ENCODE measurements at regions not wholly inside any gene's neighbourhood (a gene's known extent, or its start where the extent isn't known, plus 50 kb on each side); places are given as distances from the start of the nearest gene placed in this dataset.

DNA sequence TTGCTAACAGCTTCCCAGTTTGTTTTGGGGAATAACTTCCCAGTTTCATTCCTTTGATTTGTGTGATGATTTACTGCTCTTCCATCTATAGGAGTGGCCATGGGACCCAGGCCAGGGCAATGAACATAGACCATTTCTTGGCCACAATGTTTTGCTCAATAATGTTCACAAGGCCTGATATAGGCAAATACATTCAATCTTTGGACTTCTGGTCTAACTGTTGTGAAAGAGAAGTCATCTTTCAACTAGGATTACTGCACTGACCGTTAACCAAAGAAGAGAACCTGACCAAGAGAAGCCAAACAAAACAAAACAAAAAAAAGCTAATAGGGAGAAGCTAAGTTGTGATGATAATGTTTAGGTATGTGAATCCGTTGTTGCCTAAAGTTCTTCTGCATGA, 221.8 kb upstream of the SUCLG2 start:
- no peak for TF ChIP-seq ZNF70 (CRISPR knock-in tag; IDR thresholded peaks at IDR 0.05)
- TF ChIP-seq, protein P1, sequence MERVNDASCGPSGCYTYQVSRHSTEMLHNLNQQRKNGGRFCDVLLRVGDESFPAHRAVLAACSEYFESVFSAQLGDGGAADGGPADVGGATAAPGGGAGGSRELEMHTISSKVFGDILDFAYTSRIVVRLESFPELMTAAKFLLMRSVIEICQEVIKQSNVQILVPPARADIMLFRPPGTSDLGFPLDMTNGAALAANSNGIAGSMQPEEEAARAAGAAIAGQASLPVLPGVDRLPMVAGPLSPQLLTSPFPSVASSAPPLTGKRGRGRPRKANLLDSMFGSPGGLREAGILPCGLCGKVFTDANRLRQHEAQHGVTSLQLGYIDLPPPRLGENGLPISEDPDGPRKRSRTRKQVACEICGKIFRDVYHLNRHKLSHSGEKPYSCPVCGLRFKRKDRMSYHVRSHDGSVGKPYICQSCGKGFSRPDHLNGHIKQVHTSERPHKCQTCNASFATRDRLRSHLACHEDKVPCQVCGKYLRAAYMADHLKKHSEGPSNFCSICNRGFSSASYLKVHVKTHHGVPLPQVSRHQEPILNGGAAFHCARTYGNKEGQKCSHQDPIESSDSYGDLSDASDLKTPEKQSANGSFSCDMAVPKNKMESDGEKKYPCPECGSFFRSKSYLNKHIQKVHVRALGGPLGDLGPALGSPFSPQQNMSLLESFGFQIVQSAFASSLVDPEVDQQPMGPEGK (CRISPR knock-in tag; IDR thresholded peaks at IDR 0.05; ENCODE audit: borderline replicate concordance): no peak
- no peak for TF ChIP-seq RARB (CRISPR knock-in tag; IDR thresholded peaks at IDR 0.05)
- TF ChIP-seq ZNF8 (CRISPR knock-in tag; IDR thresholded peaks at IDR 0.05): no peak
- no peak for TF ChIP-seq TOX (CRISPR knock-in tag; IDR thresholded peaks at IDR 0.05; ENCODE audit: borderline replicate concordance)
- no peak for TF ChIP-seq OSR1 (CRISPR knock-in tag; IDR thresholded peaks at IDR 0.05)
- TF ChIP-seq, protein P2, sequence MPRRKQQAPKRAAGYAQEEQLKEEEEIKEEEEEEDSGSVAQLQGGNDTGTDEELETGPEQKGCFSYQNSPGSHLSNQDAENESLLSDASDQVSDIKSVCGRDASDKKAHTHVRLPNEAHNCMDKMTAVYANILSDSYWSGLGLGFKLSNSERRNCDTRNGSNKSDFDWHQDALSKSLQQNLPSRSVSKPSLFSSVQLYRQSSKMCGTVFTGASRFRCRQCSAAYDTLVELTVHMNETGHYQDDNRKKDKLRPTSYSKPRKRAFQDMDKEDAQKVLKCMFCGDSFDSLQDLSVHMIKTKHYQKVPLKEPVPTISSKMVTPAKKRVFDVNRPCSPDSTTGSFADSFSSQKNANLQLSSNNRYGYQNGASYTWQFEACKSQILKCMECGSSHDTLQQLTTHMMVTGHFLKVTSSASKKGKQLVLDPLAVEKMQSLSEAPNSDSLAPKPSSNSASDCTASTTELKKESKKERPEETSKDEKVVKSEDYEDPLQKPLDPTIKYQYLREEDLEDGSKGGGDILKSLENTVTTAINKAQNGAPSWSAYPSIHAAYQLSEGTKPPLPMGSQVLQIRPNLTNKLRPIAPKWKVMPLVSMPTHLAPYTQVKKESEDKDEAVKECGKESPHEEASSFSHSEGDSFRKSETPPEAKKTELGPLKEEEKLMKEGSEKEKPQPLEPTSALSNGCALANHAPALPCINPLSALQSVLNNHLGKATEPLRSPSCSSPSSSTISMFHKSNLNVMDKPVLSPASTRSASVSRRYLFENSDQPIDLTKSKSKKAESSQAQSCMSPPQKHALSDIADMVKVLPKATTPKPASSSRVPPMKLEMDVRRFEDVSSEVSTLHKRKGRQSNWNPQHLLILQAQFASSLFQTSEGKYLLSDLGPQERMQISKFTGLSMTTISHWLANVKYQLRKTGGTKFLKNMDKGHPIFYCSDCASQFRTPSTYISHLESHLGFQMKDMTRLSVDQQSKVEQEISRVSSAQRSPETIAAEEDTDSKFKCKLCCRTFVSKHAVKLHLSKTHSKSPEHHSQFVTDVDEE (CRISPR knock-in tag; IDR thresholded peaks at IDR 0.05): no peak
- TF ChIP-seq, protein P3, sequence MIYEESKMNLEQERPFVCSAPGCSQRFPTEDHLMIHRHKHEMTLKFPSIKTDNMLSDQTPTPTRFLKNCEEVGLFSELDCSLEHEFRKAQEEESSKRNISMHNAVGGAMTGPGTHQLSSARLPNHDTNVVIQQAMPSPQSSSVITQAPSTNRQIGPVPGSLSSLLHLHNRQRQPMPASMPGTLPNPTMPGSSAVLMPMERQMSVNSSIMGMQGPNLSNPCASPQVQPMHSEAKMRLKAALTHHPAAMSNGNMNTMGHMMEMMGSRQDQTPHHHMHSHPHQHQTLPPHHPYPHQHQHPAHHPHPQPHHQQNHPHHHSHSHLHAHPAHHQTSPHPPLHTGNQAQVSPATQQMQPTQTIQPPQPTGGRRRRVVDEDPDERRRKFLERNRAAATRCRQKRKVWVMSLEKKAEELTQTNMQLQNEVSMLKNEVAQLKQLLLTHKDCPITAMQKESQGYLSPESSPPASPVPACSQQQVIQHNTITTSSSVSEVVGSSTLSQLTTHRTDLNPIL (CRISPR knock-in tag; IDR thresholded peaks at IDR 0.05; ENCODE audit: low read depth): no peak
- no peak for TF ChIP-seq ESRRG (CRISPR knock-in tag; IDR thresholded peaks at IDR 0.05)
- no peak for TF ChIP-seq ISL1 (CRISPR knock-in tag; IDR thresholded peaks at IDR 0.05)
- TF ChIP-seq BACH2 (CRISPR knock-in tag; IDR thresholded peaks at IDR 0.05; ENCODE audit: borderline replicate concordance): no peak
- no peak for TF ChIP-seq CSDC2 (CRISPR knock-in tag; IDR thresholded peaks at IDR 0.05)
- no peak for TF ChIP-seq GLIS3 (CRISPR knock-in tag; IDR thresholded peaks at IDR 0.05)
- TF ChIP-seq, protein P4, sequence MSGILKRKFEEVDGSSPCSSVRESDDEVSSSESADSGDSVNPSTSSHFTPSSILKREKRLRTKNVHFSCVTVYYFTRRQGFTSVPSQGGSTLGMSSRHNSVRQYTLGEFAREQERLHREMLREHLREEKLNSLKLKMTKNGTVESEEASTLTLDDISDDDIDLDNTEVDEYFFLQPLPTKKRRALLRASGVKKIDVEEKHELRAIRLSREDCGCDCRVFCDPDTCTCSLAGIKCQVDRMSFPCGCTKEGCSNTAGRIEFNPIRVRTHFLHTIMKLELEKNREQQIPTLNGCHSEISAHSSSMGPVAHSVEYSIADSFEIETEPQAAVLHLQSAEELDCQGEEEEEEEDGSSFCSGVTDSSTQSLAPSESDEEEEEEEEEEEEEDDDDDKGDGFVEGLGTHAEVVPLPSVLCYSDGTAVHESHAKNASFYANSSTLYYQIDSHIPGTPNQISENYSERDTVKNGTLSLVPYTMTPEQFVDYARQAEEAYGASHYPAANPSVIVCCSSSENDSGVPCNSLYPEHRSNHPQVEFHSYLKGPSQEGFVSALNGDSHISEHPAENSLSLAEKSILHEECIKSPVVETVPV (CRISPR knock-in tag; IDR thresholded peaks at IDR 0.05): no peak
- no peak for TF ChIP-seq ZFP3 (CRISPR knock-in tag; IDR thresholded peaks at IDR 0.05)
- no peak for TF ChIP-seq POU6F1 (CRISPR knock-in tag; IDR thresholded peaks at IDR 0.05; ENCODE audit: borderline replicate concordance, low read depth)
- TF ChIP-seq ZC3H10 (CRISPR knock-in tag; IDR thresholded peaks at IDR 0.05): no peak
- no peak for TF ChIP-seq TCF4 (CRISPR knock-in tag; IDR thresholded peaks at IDR 0.05; ENCODE audit: borderline replicate concordance)
- no peak for TF ChIP-seq PPARA (CRISPR knock-in tag; IDR thresholded peaks at IDR 0.05; ENCODE audit: borderline replicate concordance)
- TF ChIP-seq ARNTL (CRISPR knock-in tag; IDR thresholded peaks at IDR 0.05; ENCODE audit: borderline replicate concordance, low read depth): no peak
- no peak for ATAC-seq

- TF ChIP-seq, protein P2 (CRISPR knock-in tag; IDR thresholded peaks at IDR 0.05): no peak
- TF ChIP-seq CSDC2 (CRISPR knock-in tag; IDR thresholded peaks at IDR 0.05) (no peak), BACH2 (CRISPR knock-in tag; IDR thresholded peaks at IDR 0.05; ENCODE audit: borderline replicate concordance) (no peak), ZFP30 (CRISPR knock-in tag; IDR thresholded peaks at IDR 0.05) (no peak), POU6F1 (CRISPR knock-in tag; IDR thresholded peaks at IDR 0.05; ENCODE audit: borderline replicate concordance, low read depth) (no peak), ZNF565 (CRISPR knock-in tag; conservative IDR thresholded peaks at IDR 0.05; ENCODE audit: low read depth) (no peak)
- TF ChIP-seq, protein P3 (CRISPR knock-in tag; IDR thresholded peaks at IDR 0.05; ENCODE audit: low read depth): no peak
- no peak for ATAC-seq
These were observed 221.4 kb upstream of the SUCLG2 start for GRCh38 chr3:67875858-67876257.

All from SK-N-SH treated with all-trans-retinoic acid at 6 μM for 48 hours (cell line).